HG03045 (cell line): ENCODE measurements at regions not wholly inside any gene's neighbourhood (a gene's known extent, or its start where the extent isn't known, plus 50 kb on each side); places are given as distances from the start of the nearest gene placed in this dataset.

ENCODE experiments used
- ATAC-seq: cut with Tn5 transposase; IDR thresholded peaks from one replicate; pipeline ENCODE4 v1.9.1; 2021; ENCODE audit warnings: mild to moderate bottlenecking, moderate library complexity; ENCODE audit not compliant: unreplicated experiment

DNA sequence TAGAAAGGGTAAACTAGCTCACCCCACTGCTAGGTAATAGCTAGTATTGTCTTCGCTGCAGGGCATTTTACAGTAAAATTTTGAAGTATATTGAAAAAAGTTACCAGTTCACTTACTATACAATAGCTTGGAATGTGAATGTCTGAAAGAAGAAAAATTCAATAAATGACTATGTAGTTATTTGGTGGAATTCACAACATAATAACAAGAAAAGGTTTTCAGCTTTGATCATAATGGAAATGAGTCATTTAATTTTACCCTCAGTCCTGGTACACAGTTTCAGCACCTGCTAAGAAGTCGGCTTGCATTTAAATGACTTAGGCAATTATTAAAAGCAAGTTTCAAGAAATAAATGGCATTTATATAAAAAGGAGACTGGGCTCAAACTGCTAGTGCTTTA lies 90.4 kb downstream of the NUP35 start:
- ATAC-seq = peak; percentile 68

DNA sequence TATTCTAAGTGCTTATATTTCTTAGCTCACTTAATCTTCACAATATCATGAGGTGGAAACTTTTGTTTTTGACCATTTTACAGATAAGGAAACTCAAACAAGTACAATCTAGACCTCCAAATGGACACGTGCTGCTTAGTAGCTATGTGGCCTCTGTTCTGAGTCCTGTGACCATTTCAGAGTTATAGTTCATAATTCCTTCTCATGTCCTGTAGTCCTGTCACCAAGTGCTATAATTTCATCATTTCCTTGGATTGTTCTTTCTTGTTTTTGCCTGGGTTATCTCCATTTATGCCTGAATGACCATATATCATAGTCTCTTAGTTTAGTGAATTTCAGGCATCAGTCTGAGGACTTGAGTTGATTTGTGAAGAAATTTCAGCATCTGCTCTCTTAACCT lies 91.7 kb downstream of the NUP35 start:
- ATAC-seq = no peak

- ATAC-seq = no peak
Observed at GRCh38 chr2:183219888-183220287, 95.6 kb downstream of the NUP35 start.

- ATAC-seq = no peak
Observed at GRCh38 chr2:183222751-183223150, 98.5 kb downstream of the NUP35 start.

GRCh38 chr2:183224948-183225347 lies 100.7 kb downstream of the NUP35 start:
- ATAC-seq = no peak

GRCh38 chr2:183227176-183227575 lies 102.9 kb downstream of the NUP35 start:
- ATAC-seq = no peak

GRCh38 chr2:183229386-183229785 lies 105.1 kb downstream of the NUP35 start:
- no peak for ATAC-seq

DNA sequence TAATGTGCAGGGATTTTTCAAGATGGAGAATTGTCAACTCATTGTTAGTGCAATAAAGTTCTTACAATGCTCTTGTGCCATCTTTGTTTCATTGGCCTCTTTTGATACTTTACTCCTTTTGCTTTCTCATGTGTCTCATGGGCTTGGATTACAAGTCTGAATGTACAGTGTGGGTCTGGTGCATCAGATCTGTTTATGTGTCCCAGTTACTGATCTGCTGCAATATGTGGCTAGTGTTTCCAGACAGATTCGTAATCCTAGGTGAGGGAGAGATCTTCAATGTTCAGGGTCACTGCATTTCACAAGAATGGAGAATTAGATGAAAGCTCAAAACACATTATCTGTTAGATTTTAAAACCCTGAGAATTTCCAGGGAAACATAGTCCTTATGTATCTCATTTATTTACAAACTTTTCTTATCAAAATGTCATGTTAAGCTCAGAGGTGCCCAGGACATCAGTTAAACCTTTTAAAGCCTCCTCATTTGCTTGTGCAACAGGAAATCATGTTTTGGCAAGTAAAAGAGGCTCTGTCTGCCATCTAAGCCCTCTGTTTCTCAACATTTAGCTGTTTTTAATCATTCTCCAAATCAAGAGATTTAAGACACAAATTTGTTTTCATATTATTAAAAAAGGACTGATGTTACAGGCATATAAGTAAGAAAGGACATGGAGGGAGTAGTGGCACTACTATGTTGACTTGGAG lies 108.1 kb downstream of the NUP35 start:
- ATAC-seq = no peak

DNA sequence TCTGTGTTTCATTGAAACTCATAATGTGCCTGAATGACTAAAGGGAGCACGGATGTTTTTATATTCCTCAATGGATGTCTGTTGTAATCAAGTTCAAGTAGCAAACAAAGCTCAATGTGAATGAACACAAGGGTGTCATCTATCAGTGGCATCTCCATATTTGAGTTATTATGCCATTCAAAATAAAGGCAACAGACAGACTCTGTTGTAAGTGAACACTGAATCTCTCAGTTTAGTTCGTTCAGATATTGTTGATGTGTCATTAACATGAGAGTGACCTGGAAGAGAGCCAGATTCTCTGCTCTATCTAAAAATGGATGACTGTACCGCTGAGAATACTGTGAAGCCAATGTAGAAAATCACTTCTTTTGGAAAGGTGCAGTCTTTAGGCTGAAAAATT lies 118.7 kb downstream of the NUP35 start:
- no peak for ATAC-seq

GRCh38 chr2:183243758-183244157 lies 119.5 kb downstream of the NUP35 start:
- ATAC-seq = no peak

GRCh38 chr2:183244300-183244844 lies 120.1 kb downstream of the NUP35 start:
- no peak for ATAC-seq

DNA sequence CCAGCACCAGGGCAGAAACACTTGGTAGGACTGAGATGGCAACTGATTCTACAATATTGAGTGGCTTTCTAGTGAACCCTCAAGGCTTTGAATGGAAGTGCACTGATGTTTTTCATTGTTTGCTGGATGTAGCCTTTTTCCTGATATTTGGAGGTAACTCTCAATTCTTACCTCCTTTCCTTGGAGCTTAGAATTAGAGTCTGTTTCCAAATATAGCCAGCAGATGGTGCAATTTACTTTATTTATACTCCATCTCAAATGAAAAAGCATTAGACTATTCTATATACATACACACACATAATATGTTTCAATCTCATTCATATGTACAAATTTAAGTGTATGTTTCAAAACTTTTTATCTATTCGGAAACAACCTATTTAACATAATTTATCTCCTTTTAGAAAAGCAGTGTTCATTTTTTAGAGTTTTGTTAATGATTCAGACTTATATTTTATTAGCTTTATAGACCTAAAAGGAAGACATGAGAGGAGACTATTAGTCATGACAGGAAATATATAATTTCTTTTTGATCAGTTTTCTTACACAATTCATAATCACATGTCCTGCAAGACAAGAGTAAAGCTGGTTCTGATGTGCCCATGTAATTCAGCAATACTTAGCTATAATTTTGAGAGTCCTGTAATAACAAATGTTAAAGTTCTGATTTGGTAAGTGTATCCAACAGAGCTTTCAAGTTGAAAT lies 124.8 kb downstream of the NUP35 start:
- ATAC-seq = no peak

- no peak for ATAC-seq
Observed at GRCh38 chr2:183250061-183250460, 125.8 kb downstream of the NUP35 start.

GRCh38 chr2:183250472-183250871 lies 126.2 kb downstream of the NUP35 start:
- ATAC-seq = no peak

GRCh38 chr2:183253441-183254130 lies 129.3 kb downstream of the NUP35 start:
- ATAC-seq = no peak

DNA sequence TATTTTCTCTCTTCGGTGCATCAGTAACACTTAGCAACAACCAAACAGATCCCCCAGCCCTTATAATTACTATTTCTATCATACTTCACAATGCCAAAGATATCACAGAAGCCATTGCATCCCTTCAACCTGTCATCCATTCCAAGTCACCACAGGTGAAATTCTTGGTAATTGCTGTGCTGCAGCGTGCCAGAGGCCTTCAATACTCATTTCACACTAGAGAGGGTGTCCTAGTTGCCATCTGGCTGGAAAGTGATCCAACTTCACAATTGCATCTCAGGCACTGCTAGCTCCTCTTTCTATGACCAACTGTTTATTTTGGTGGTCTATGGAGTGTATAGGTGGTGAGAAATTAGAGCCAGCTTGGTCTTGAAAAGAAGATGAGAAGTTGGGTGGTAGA lies 131.2 kb downstream of the NUP35 start:
- ATAC-seq = no peak

DNA sequence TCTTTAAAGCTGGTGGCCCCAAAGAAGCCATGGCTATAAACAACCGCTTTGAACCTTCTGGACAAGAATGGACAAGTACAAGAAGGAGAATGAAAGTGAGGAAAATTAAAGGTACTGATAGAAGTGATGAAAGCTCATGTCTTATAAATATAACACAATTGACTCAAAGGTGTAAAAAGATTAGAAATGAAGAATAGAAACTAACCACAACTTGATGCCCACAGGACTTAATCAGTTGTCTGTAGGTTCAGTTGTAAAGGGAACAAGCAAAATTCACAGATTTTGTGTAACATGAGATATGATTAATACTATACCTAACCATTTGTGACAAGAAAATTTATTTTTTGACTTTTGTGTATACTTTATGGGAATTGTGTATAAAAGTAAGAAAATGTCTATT lies 135.7 kb downstream of the NUP35 start:
- ATAC-seq = no peak

- no peak for ATAC-seq
Observed at GRCh38 chr2:183260527-183260926, 136.3 kb downstream of the NUP35 start.

DNA sequence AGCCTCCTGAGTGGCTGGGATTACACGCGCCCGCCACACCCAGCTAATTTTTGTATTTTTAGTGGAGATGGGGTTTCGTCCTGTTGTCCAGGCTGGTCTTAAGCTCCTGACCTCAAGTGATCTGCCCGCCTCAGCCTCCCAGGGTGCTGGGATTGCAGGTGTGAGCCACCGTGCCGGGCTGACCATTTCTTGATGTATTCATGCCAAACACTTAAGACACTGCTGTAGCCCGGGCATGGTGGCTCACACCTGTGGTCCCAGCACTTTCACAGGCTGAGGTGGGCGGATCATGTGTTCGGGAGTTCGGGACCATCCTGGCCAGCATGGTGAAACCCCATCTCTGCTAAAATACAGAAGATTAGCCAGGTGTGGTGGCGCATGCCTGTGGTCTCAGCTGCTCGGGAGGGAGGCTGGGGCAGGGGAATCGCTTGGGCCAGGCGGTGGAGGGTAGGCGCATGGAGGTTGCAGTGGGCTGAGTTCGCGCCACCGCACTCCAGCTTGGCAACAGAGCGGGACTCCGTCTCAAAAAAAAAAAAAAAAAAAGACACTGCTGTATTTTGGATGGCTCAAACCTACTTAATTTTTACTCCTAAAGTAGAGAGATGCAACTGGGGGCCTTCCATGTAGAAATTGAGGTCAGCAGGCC lies 140.8 kb downstream of the NUP35 start:
- no peak for ATAC-seq

GRCh38 chr2:183267148-183267827 lies 143.0 kb downstream of the NUP35 start:
- ATAC-seq = no peak

GRCh38 chr2:183269956-183270355 lies 145.7 kb downstream of the NUP35 start:
- ATAC-seq = no peak
